GM12865 (cell line): ENCODE measurements at regions not wholly inside any gene's neighbourhood (a gene's known extent, or its start where the extent isn't known, plus 50 kb on each side); places are given as distances from the start of the nearest gene placed in this dataset.
A peak's percentile ranks its signal among the peaks of the same experiment; 100 is the strongest.

Experiments used
- DNase-seq: peaks from one replicate; pipeline ENCODE4 v3.0.0; 2010; ENCODE audit warnings: low read depth
- H3K4me3 ChIP-seq: 2 replicates; pipeline ENCODE4 v1.5.1; 2011; ENCODE audit warnings: mild to moderate bottlenecking, low read depth, low read length, control low read depth
- CTCF ChIP-seq: IDR thresholded peaks from 2 replicates; pipeline ENCODE4 v1.5.1; 2011; ENCODE audit warnings: low read length, control low read depth, low read depth, inconsistent platforms; ENCODE audit not compliant: insufficient read depth; ENCODE audit errors: missing control alignments

- no peak overlapping the region for H3K4me3 ChIP-seq
- no peak for DNase-seq
- TF ChIP-seq CTCF = no peak
Measured at GRCh38 chr2:16282511-16282910, 342.2 kb downstream of the MYCN start.

GRCh38 chr2:16281451-16282335 is 341.3 kb downstream of the MYCN start:
- H3K4me3 ChIP-seq = no peak overlapping the region
- peak; percentile 42 for TF ChIP-seq CTCF
- DNase-seq = peak; percentile 37

- no peak for TF ChIP-seq CTCF
- no peak overlapping the region for H3K4me3 ChIP-seq
- DNase-seq = no peak
Measured at GRCh38 chr2:16280081-16280480, 339.7 kb downstream of the MYCN start.

GRCh38 chr2:16279641-16280040 is 339.3 kb downstream of the MYCN start:
- no peak for TF ChIP-seq CTCF
- DNase-seq = no peak
- no peak overlapping the region for H3K4me3 ChIP-seq

- H3K4me3 ChIP-seq = no peak overlapping the region
- DNase-seq = no peak
- no peak for TF ChIP-seq CTCF
Measured at GRCh38 chr2:16279201-16279570, 338.8 kb downstream of the MYCN start.

GRCh38 chr2:16278421-16279200 is 338.3 kb downstream of the MYCN start:
- no peak for TF ChIP-seq CTCF
- no peak for DNase-seq
- no peak overlapping the region for H3K4me3 ChIP-seq

- no peak for DNase-seq
- H3K4me3 ChIP-seq = no peak overlapping the region
- no peak for TF ChIP-seq CTCF
Measured at GRCh38 chr2:16277117-16277516, 336.8 kb downstream of the MYCN start.
